Right renal pelvis (tissue), 4 donors: ENCODE measurements at regions not wholly inside any gene's neighbourhood (a gene's known extent, or its start where the extent isn't known, plus 50 kb on each side); places are given as distances from the start of the nearest gene placed in this dataset.
A peak's percentile ranks its signal among the peaks of the same experiment; 100 is the strongest.
"Not testable (repeated sequence)": the region's sequence is repeated elsewhere in the genome, so short reads cannot be mapped to it uniquely, and the experiment has no call there.

Experiments used
- DNase-seq, 4 donors: peaks; one replicate each; pipeline ENCODE4 v3.0.0-alpha.2; 2013; ENCODE audit warnings: low read depth in 4 of 4, low spot score in 3 of 4, missing footprints in 1 of 4

GRCh38 chr3:74978684-74979083, 364.2 kb upstream of the CNTN3 start:
- no peak for DNase-seq

- not testable (repeated sequence) for DNase-seq
Observed at GRCh38 chr3:74985028-74985904, 370.8 kb upstream of the CNTN3 start.

GRCh38 chr3:74988095-74988494, 373.6 kb upstream of the CNTN3 start:
- DNase-seq, result no peak

- no peak for DNase-seq
Observed at GRCh38 chr3:74992898-74993297, 378.4 kb upstream of the CNTN3 start.

- no peak for DNase-seq
Observed at GRCh38 chr3:75001330-75001729, 386.9 kb upstream of the CNTN3 start.

- no peak for DNase-seq
Observed at GRCh38 chr3:75012791-75013331, 398.4 kb upstream of the CNTN3 start.

- DNase-seq, result no peak
Observed at GRCh38 chr3:75014008-75014407, 399.5 kb upstream of the CNTN3 start.

- no peak for DNase-seq
Observed at GRCh38 chr3:75015280-75015679, 400.8 kb upstream of the CNTN3 start.

GRCh38 chr3:75035146-75035545, 420.7 kb upstream of the CNTN3 start:
- no peak for DNase-seq

GRCh38 chr3:75042941-75043340, 428.5 kb upstream of the CNTN3 start:
- no peak for DNase-seq

- DNase-seq, result no peak
Observed at GRCh38 chr3:75048650-75049049, 434.2 kb upstream of the CNTN3 start.

- no peak for DNase-seq
Observed at GRCh38 chr3:75049533-75049932, 435.1 kb upstream of the CNTN3 start.

GRCh38 chr3:75059120-75059519, 444.7 kb upstream of the CNTN3 start:
- DNase-seq, result no peak

GRCh38 chr3:75061806-75062205, 447.3 kb upstream of the CNTN3 start:
- no peak for DNase-seq

- DNase-seq, result no peak
Observed at GRCh38 chr3:75075158-75075557, 460.7 kb upstream of the CNTN3 start.

GRCh38 chr3:75076481-75076880, 462.0 kb upstream of the CNTN3 start:
- DNase-seq, result no peak

- DNase-seq, result no peak
Observed at GRCh38 chr3:75078290-75078689, 463.8 kb upstream of the CNTN3 start.

GRCh38 chr3:75082845-75083244, 468.4 kb upstream of the CNTN3 start:
- DNase-seq, result no peak

- DNase-seq, result no peak
Observed at GRCh38 chr3:75089841-75090240, 475.4 kb upstream of the CNTN3 start.

GRCh38 chr3:75101329-75102147, 487.1 kb upstream of the CNTN3 start:
- peak in 1 of 4 donors; percentile 8 for DNase-seq

GRCh38 chr3:75110741-75111140, 496.3 kb upstream of the CNTN3 start:
- no peak for DNase-seq
